Psoas muscle (tissue), 7 donors: ENCODE measurements at regions not wholly inside any gene's neighbourhood (a gene's known extent, or its start where the extent isn't known, plus 50 kb on each side); places are given as distances from the start of the nearest gene placed in this dataset.

Experiments used
- ATAC-seq, 4 donors: fragments of 200-7000 bp; cut with Tn5 transposase; one replicate each; pipeline ENCODE4 v1.9.1; 2020; ENCODE audit warnings: moderate library complexity in 3 of 4, mild to moderate bottlenecking in 2 of 4
- DNase-seq, 2 donors: peaks; one replicate each; pipeline ENCODE4 v3.0.0-alpha.2; 2020
- H3K27ac ChIP-seq: fragments of 200-600 bp; one replicate; pipeline ENCODE4 v1.8.0; 2022
- H3K27me3 ChIP-seq, 3 donors: fragments of 200-600 bp in 1 of 3; one replicate each; pipeline versions ENCODE4 v1.6.1 to v1.8.0; 2013 to 2022; ENCODE audit warnings: low read length in 2 of 3, mild to moderate bottlenecking in 2 of 3, moderate library complexity in 1 of 3; ENCODE audit not compliant: insufficient read depth in 3 of 3
- H3K36me3 ChIP-seq, 2 donors: fragments of 200-600 bp in 1 of 2; one replicate each; pipeline versions ENCODE4 v1.6.1 to v1.8.0; 2013 to 2022; ENCODE audit warnings: low read depth in 1 of 2, mild to moderate bottlenecking in 1 of 2, moderate library complexity in 1 of 2; ENCODE audit not compliant: insufficient read depth in 1 of 2
- H3K4me1 ChIP-seq: fragments of 200-600 bp; one replicate; pipeline ENCODE4 v1.8.0; 2022
- H3K4me3 ChIP-seq: fragments of 200-600 bp; one replicate; pipeline ENCODE4 v1.8.0; 2022; ENCODE audit warnings: mild to moderate bottlenecking
- H3K9me3 ChIP-seq: fragments of 200-600 bp; one replicate; pipeline ENCODE4 v1.8.0; 2022
- CTCF ChIP-seq: fragments of 200-600 bp; IDR thresholded peaks from one replicate; pipeline ENCODE4 v1.8.0; 2022; ENCODE audit warnings: antibody characterized with exemption
- WGBS, 3 donors: extraction: QIAGEN DNeasy Blood & Tissue Kit; methylation state at CpG; one replicate each; pipeline versions ENCODE4 v1.1.6 to v1.1.7; 2013; 5-methylcytosine and 5-hydroxymethylcytosine counted together
- intact Hi-C, 2 donors: fragments of 100-400 bp; cut with DNase I; formaldehyde crosslinking; loops; one replicate each; pipeline versions ENCODE4 v1.11.0 to v1.14.2; 2022
- donor health status: healthy with polysubstance abuse.
- donor health status: DM: no; HTN: no; CAD: no; lungs with moderate emphysema.
- donor health status: Bipolar disorder and iron deficiency.
- donor health status: healthy.
- donor health status: DM: yes; HTN: yes; CAD: no.
- donor health status: DM: no; HTN: no; CAD: no.
- donor health status: DM: yes; HTN: yes; CAD: no.

- Histone ChIP-seq H3K36me3 (no peaks in the 10 kb centered on the region), H3K4me3 (no peak overlapping the region), H3K4me1 (no peaks in the 10 kb centered on the region), H3K9me3 (no peaks in the 10 kb centered on the region), H3K27me3 (peaks cover 0 to 5% (median 0%) of the 10 kb centered on the region in 3 donors), H3K27ac (no peak overlapping the region)
- intact Hi-C loops = no loop called here
- no peak for TF ChIP-seq CTCF
- no peak for DNase-seq
- ATAC-seq = no peak
- WGBS, 3 donors = 86 to 90% (median 88%) methylated on average over 3 of the region's 3 CpGs
Observed at GRCh38 chr14:101189962-101190560, 286.5 kb upstream of the RTL1 start.

GRCh38 chr14:101191101-101191720, 287.7 kb upstream of the RTL1 start:
- H3K27me3 ChIP-seq = peaks cover 0 to 5% (median 0%) of the 10 kb centered on the region in 3 donors
- H3K4me3 ChIP-seq = no peak overlapping the region
- no peak overlapping the region for H3K27ac ChIP-seq
- no peaks in the 10 kb centered on the region for H3K9me3 ChIP-seq
- DNase-seq (no peak), ATAC-seq (no peak)
- TF ChIP-seq CTCF = no peak
- no peaks in the 10 kb centered on the region for H3K36me3 ChIP-seq
- no peaks in the 10 kb centered on the region for H3K4me1 ChIP-seq
- WGBS, 3 donors = 71 to 84% (median 79%) methylated on average over 6 of the region's 6 CpGs
- intact Hi-C loops = no loop called here

GRCh38 chr14:101191721-101192660, 288.5 kb upstream of the RTL1 start:
- TF ChIP-seq CTCF = no peak
- intact Hi-C loops = no loop called here

GRCh38 chr14:101192661-101193000, 289.1 kb upstream of the RTL1 start:
- WGBS, 3 donors = 76 to 82% (median 82%) methylated on average over 4 of the region's 4 CpGs
- TF ChIP-seq CTCF = no peak
- intact Hi-C loops = no loop called here
- no peaks in the 10 kb centered on the region for H3K36me3 ChIP-seq
- ATAC-seq (no peak), DNase-seq (no peak)
- no peaks in the 10 kb centered on the region for H3K9me3 ChIP-seq
- H3K4me1 ChIP-seq = no peaks in the 10 kb centered on the region
- H3K4me3 ChIP-seq = no peak overlapping the region
- H3K27ac ChIP-seq = no peak overlapping the region
- peaks cover 0 to 5% (median 0%) of the 10 kb centered on the region in 3 donors for H3K27me3 ChIP-seq

More at GRCh38 chr14:101191721-101192660, 288.5 kb upstream of the RTL1 start:
- Histone ChIP-seq H3K4me1 (no peaks in the 10 kb centered on the region), H3K36me3 (no peaks in the 10 kb centered on the region), H3K9me3 (no peaks in the 10 kb centered on the region), H3K27ac (no peak overlapping the region), H3K27me3 (peaks cover 0 to 5% (median 0%) of the 10 kb centered on the region in 3 donors), H3K4me3 (no peak overlapping the region)
- no peak for ATAC-seq
- WGBS, 3 donors = 81 to 88% (median 87%) methylated on average over 15 of the region's 15 CpGs
- DNase-seq = no peak
